Activated B cell treated with CpG ODN at 0.5 μM for 24 hours (primary cell): ENCODE measurements at regions not wholly inside any gene's neighbourhood (a gene's known extent, or its start where the extent isn't known, plus 50 kb on each side); places are given as distances from the start of the nearest gene placed in this dataset.

Experiments used
- ATAC-seq: fragments of 200-7000 bp; cut with Tn5 transposase; one replicate; pipeline ENCODE4 v1.10.0; 2021; ENCODE audit warnings: low read depth, mild to moderate bottlenecking, moderate library complexity
- CTCF ChIA-PET: fragments of 350-600 bp; sonication (Branson Sonifier 250); formaldehyde crosslinking; loops from one replicate; lab custom pipeline; 2021; ENCODE audit warnings: antibody characterized with exemption; lab: Charles Lee
- POLR2A ChIA-PET: fragments of 350-600 bp; sonication (Branson Sonifier 250); formaldehyde crosslinking; loops from one replicate; lab custom pipeline; 2021; ENCODE audit warnings: antibody characterized with exemption; lab: Charles Lee
- DNase-seq: peaks from one replicate; pipeline ENCODE4 v3.0.0; 2022
- H3K27ac Mint-ChIP-seq: one replicate; pipeline ENCODE4 v1.8.0; 2020; ENCODE audit warnings: mixed read lengths
- H3K27me3 Mint-ChIP-seq: one replicate; pipeline ENCODE4 v1.8.0; 2021; ENCODE audit warnings: mixed read lengths
- H3K36me3 Mint-ChIP-seq: one replicate; pipeline ENCODE4 v1.8.0; 2021; ENCODE audit warnings: low read depth, mixed read lengths
- H3K4me1 Mint-ChIP-seq: one replicate; pipeline ENCODE4 v1.8.0; 2021; ENCODE audit warnings: mixed read lengths
- H3K4me3 Mint-ChIP-seq: one replicate; pipeline ENCODE4 v1.8.0; 2020; ENCODE audit warnings: mild to moderate bottlenecking, mixed read lengths
- H3K9me3 Mint-ChIP-seq: one replicate; pipeline ENCODE4 v1.8.0; 2020; ENCODE audit warnings: mixed read lengths
- intact Hi-C: fragments of 100-400 bp; cut with micrococcal nuclease; formaldehyde crosslinking; loops from one replicate; pipeline ENCODE4 v1.15.1; 2024
- TF ChIP-seq, protein P1 (sequence below): fragments of 200-600 bp; IDR thresholded peaks from one replicate; pipeline ENCODE4 v1.8.0; 2022; ENCODE audit warnings: antibody characterized with exemption, mild to moderate bottlenecking

DNA sequence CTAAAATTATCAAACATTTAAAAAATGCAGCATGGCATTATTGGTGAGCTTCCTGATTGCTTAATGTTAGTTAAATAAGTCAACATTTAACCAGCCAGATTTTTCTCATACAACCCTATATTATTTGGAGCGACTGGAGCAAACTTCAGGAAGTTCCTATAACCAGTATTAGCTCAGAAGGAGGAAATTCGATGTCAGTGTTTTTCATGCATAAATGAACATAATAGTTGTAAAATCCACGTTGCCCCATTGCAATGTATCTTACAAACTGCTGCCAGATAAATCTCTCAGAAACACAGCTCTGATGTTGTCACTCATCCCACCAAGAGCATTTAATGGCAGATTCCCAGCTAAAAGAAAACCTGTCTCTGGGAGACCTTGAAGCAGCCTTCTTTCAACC lies 278.5 kb downstream of the CASP12 start:
- intact Hi-C loops: no loop called here
- TF ChIP-seq, protein P1, sequence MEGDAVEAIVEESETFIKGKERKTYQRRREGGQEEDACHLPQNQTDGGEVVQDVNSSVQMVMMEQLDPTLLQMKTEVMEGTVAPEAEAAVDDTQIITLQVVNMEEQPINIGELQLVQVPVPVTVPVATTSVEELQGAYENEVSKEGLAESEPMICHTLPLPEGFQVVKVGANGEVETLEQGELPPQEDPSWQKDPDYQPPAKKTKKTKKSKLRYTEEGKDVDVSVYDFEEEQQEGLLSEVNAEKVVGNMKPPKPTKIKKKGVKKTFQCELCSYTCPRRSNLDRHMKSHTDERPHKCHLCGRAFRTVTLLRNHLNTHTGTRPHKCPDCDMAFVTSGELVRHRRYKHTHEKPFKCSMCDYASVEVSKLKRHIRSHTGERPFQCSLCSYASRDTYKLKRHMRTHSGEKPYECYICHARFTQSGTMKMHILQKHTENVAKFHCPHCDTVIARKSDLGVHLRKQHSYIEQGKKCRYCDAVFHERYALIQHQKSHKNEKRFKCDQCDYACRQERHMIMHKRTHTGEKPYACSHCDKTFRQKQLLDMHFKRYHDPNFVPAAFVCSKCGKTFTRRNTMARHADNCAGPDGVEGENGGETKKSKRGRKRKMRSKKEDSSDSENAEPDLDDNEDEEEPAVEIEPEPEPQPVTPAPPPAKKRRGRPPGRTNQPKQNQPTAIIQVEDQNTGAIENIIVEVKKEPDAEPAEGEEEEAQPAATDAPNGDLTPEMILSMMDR: no peak
- no peak for ATAC-seq
- no peaks in the 10 kb centered on the region for H3K27me3 Mint-ChIP-seq
- H3K9me3 Mint-ChIP-seq: peaks cover 3% of the 10 kb centered on the region
- H3K4me3 Mint-ChIP-seq: no peak overlapping the region
- CTCF ChIA-PET: no interaction called here
- no peaks in the 10 kb centered on the region for H3K4me1 Mint-ChIP-seq
- no peak for DNase-seq
- POLR2A ChIA-PET: no interaction called here
- H3K36me3 Mint-ChIP-seq: no peaks in the 10 kb centered on the region
- H3K27ac Mint-ChIP-seq: no peak overlapping the region

DNA sequence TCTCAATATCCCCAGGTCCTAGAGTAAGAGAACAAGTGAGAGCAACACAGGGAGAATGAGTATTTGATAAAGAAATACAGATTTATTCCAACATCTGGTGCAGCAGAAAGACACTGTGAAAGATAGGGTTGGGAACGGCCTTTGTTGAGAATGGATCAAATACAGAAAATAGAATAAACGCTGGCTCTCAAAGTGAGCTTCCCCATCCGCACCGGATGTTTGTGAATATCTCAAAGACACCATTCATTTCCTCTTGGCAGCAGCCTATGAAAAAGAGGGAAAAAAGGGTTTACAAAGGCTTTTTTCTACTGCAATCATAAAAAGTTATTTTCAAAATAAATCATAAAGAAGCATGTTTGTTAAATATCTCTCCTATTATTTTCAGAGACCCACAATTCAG lies 279.3 kb downstream of the CASP12 start:
- H3K27ac Mint-ChIP-seq: no peak overlapping the region
- TF ChIP-seq, protein P1: no peak
- H3K36me3 Mint-ChIP-seq: no peaks in the 10 kb centered on the region
- DNase-seq (no peak), ATAC-seq (no peak)
- POLR2A ChIA-PET: no interaction called here
- peaks cover 3% of the 10 kb centered on the region for H3K9me3 Mint-ChIP-seq
- H3K4me3 Mint-ChIP-seq: no peak overlapping the region
- H3K4me1 Mint-ChIP-seq: no peaks in the 10 kb centered on the region
- intact Hi-C loops: no loop called here
- no peaks in the 10 kb centered on the region for H3K27me3 Mint-ChIP-seq
- CTCF ChIA-PET: no interaction called here

DNA sequence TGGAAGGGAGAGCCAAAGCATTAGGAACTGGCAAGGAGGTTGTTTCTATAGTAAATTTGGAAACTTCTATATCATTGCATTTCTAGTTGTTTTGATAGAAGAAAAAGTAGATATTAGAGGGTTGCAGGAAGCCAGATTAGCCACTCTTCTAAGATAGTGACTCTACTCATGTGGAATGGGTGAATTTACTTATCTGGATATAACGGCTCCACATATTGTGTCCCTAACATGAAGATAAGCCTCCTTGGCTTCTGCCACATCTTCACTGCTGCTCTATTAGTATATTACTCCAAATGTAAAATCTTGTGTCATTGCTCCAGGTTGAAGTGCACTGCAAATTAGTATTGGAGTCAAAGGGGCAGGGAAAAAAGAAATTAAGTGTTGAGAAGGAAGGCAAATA lies 283.3 kb downstream of the CASP12 start:
- POLR2A ChIA-PET: no interaction called here
- ATAC-seq (no peak), DNase-seq (no peak)
- Mint-ChIP-seq H3K4me3 (no peak overlapping the region), H3K4me1 (no peaks in the 10 kb centered on the region), H3K27ac (no peak overlapping the region), H3K27me3 (no peaks in the 10 kb centered on the region), H3K9me3 (peaks cover 3% of the 10 kb centered on the region), H3K36me3 (no peaks in the 10 kb centered on the region)
- TF ChIP-seq, protein P1: no peak
- CTCF ChIA-PET: no interaction called here
- intact Hi-C loops: no loop called here

DNA sequence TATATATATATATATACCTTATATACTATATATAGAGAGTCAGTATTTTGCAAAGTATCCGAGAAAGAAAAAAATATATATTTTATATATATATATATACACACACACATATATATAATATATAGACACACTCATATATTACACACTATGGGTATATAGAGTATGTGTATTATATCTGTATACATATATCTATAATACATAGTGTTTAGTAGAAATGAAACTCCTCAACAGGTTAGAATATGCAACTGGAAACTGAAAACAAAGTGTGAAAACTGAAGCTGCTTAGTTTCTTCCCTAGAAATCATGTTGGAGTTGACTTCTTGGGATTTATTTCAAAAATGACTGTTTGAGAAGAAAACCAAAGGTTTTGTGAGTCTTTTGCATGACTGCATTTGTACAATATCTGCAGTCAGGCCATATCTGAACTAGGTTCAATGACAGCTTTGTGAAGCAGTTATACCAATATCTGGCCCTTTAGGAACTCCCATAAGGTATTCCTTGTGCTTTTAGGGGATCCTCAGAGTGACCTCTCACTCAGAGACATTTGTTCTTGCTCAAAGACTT lies 284.1 kb downstream of the CASP12 start:
- no peak for ATAC-seq

DNA sequence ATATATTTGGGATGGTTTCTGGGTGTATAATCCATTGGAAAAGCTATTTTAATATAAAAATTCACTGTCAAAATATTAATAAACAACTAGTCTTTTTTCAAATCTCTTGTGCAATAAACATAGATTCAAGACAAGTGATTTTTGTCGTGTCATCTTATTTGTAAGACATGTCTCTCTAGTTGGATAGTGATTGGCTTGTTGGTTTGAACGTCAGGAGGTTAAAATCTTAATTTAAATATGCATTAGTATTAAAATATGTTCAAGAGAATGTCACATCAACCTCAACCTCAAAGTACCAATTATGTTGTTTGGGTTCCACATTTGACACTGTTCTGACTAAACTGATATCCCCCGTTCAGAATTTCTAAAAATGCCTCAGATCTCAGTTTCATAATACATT lies 287.6 kb downstream of the CASP12 start:
- CTCF ChIA-PET: no interaction called here
- Mint-ChIP-seq H3K4me3 (no peak overlapping the region), H3K9me3 (no peaks in the 10 kb centered on the region), H3K36me3 (no peaks in the 10 kb centered on the region), H3K4me1 (no peaks in the 10 kb centered on the region), H3K27ac (no peak overlapping the region), H3K27me3 (no peaks in the 10 kb centered on the region)
- intact Hi-C loops: no loop called here
- DNase-seq (no peak), ATAC-seq (no peak)
- TF ChIP-seq, protein P1: no peak
- POLR2A ChIA-PET: no interaction called here

More for the DNA sequence above, 284.1 kb downstream of the CASP12 start:
- H3K27ac Mint-ChIP-seq: no peak overlapping the region
- no peaks in the 10 kb centered on the region for H3K27me3 Mint-ChIP-seq
- CTCF ChIA-PET: no interaction called here
- POLR2A ChIA-PET: no interaction called here
- peaks cover 3% of the 10 kb centered on the region for H3K9me3 Mint-ChIP-seq
- DNase-seq: no peak
- no peak overlapping the region for H3K4me3 Mint-ChIP-seq
- no peaks in the 10 kb centered on the region for H3K4me1 Mint-ChIP-seq
- TF ChIP-seq, protein P1: no peak
- H3K36me3 Mint-ChIP-seq: no peaks in the 10 kb centered on the region
- intact Hi-C loops: no loop called here
